Keratinocyte (primary cell): ENCODE measurements at regions not wholly inside any gene's neighbourhood (a gene's known extent, or its start where the extent isn't known, plus 50 kb on each side); places are given as distances from the start of the nearest gene placed in this dataset.

Source experiments
- CTCF ChIP-seq, 3 experiments: IDR thresholded peaks in 1 of 3; conservative IDR thresholded peaks in 1 of 3; optimal IDR thresholded peaks in 1 of 3; 2 replicates in 2 of 3; 3 replicates in 1 of 3; pipeline versions ENCODE3 to v1.5.1; 2011; ENCODE audit warnings: low read length in 3 of 3, mild to moderate bottlenecking in 3 of 3, moderate library complexity in 2 of 3, control low read depth in 1 of 3, inconsistent platforms in 1 of 3; ENCODE audit not compliant: insufficient read depth in 2 of 3; ENCODE audit errors: extremely low read depth in 1 of 3
- EZH2 ChIP-seq: IDR thresholded peaks from one replicate; pipeline ENCODE4 v1.6.1; 2012; ENCODE audit warnings: inconsistent platforms, mild to moderate bottlenecking, low read length, moderate library complexity

GRCh38 chr4:24262616-24263015, 321.7 kb downstream of the DHX15 start:
- TF ChIP-seq CTCF (optimal IDR thresholded peaks at IDR 0.05 in 1 of 3, IDR thresholded peaks at IDR 0.05 in 1 of 3, conservative IDR thresholded peaks at IDR 0.05 in 1 of 3; ENCODE audit: extremely low read depth in 1 of 3, insufficient read depth in 2 of 3, low read length in 3 of 3) (no peak), EZH2 (no peak)
